Trophoblast cell (in vitro differentiated cells and primary cell): ENCODE measurements at regions not wholly inside any gene's neighbourhood (a gene's known extent, or its start where the extent isn't known, plus 50 kb on each side); places are given as distances from the start of the nearest gene placed in this dataset.

Experiments used
- DNase-seq, 2 donors: peaks; one replicate each; pipeline ENCODE4 v3.0.0-alpha.2; 2016
- H2AFZ ChIP-seq: 2 replicates; pipeline ENCODE4 v1.6.1; 2013; ENCODE audit warnings: low read length, moderate library complexity, mild to moderate bottlenecking; ENCODE audit not compliant: insufficient read depth, poor library complexity
- H2AK5ac ChIP-seq: 2 replicates; pipeline ENCODE4 v1.6.1; 2013; ENCODE audit warnings: mild to moderate bottlenecking, low read length
- H2BK120ac ChIP-seq: 2 replicates; pipeline ENCODE4 v1.6.1; 2013; ENCODE audit warnings: low read length, mild to moderate bottlenecking, moderate library complexity; ENCODE audit not compliant: insufficient read depth, poor library complexity
- H2BK12ac ChIP-seq: 2 replicates; pipeline ENCODE4 v1.6.1; 2013; ENCODE audit warnings: mild to moderate bottlenecking, low read length, moderate library complexity
- H2BK5ac ChIP-seq: 2 replicates; pipeline ENCODE4 v1.6.1; 2013; ENCODE audit warnings: low read length, low read depth, moderate library complexity, mild to moderate bottlenecking; ENCODE audit not compliant: poor library complexity
- H3K14ac ChIP-seq: 2 replicates; pipeline ENCODE4 v1.6.1; 2013; ENCODE audit warnings: mild to moderate bottlenecking, low read length
- H3K18ac ChIP-seq: 2 replicates; pipeline ENCODE4 v1.6.1; 2013; ENCODE audit warnings: mild to moderate bottlenecking, low read length
- H3K23ac ChIP-seq: 2 replicates; pipeline ENCODE4 v1.6.1; 2013; ENCODE audit warnings: low read length
- H3K27ac ChIP-seq: 2 replicates; pipeline ENCODE4 v1.5.1; 2013; ENCODE audit warnings: low read depth, mild to moderate bottlenecking, inconsistent platforms, low read length, moderate library complexity
- H3K27me3 ChIP-seq: 2 replicates; pipeline ENCODE4 v1.6.1; 2013; ENCODE audit warnings: inconsistent platforms, mild to moderate bottlenecking, low read length, moderate library complexity; ENCODE audit not compliant: insufficient read depth
- H3K36me3 ChIP-seq, 2 experiments: 1 replicate in 1 of 2; 2 replicates in 1 of 2; pipeline ENCODE4 v1.6.1; 2013; ENCODE audit warnings: low read length in 2 of 2, mild to moderate bottlenecking in 2 of 2, moderate library complexity in 1 of 2; ENCODE audit not compliant: insufficient read depth in 2 of 2, control insufficient read depth in 1 of 2
- H3K4ac ChIP-seq: 2 replicates; pipeline ENCODE4 v1.6.1; 2013; ENCODE audit warnings: low read depth, mild to moderate bottlenecking, low read length, moderate library complexity
- H3K4me1 ChIP-seq, 2 experiments: 1 replicate in 1 of 2; 2 replicates in 1 of 2; pipeline ENCODE4 v1.6.1; 2013; ENCODE audit warnings: low read length in 2 of 2, mild to moderate bottlenecking in 2 of 2, moderate library complexity in 1 of 2; ENCODE audit not compliant: insufficient read depth in 2 of 2, control insufficient read depth in 1 of 2
- H3K4me2 ChIP-seq: 2 replicates; pipeline ENCODE4 v1.6.1; 2013; ENCODE audit warnings: inconsistent platforms, mild to moderate bottlenecking, low read length, moderate library complexity
- H3K4me3 ChIP-seq: 2 replicates; pipeline ENCODE4 v1.5.1; 2013; ENCODE audit warnings: mild to moderate bottlenecking, low read depth, low read length, inconsistent platforms
- H3K79me1 ChIP-seq: one replicate; pipeline ENCODE4 v1.6.1; 2013; ENCODE audit warnings: low read length
- H3K79me2 ChIP-seq: 2 replicates; pipeline ENCODE4 v1.6.1; 2013; ENCODE audit warnings: low read length, mild to moderate bottlenecking; ENCODE audit not compliant: control insufficient read depth, insufficient read depth, poor library complexity
- H3K9ac ChIP-seq: 2 replicates; pipeline ENCODE4 v1.6.1; 2013; ENCODE audit warnings: mild to moderate bottlenecking, low read length
- H3K9me3 ChIP-seq: 2 replicates; pipeline ENCODE4 v1.6.1; 2013; ENCODE audit warnings: low read depth, mild to moderate bottlenecking, control low read depth, inconsistent platforms, low read length; ENCODE audit not compliant: insufficient read depth
- H4K12ac ChIP-seq: 2 replicates; pipeline ENCODE4 v1.6.1; 2013; ENCODE audit warnings: low read depth, mild to moderate bottlenecking, low read length, moderate library complexity
- H4K8ac ChIP-seq: 2 replicates; pipeline ENCODE4 v1.6.1; 2013; ENCODE audit warnings: low read depth, mild to moderate bottlenecking, low read length, moderate library complexity
- H4K91ac ChIP-seq: one replicate; pipeline ENCODE4 v1.6.1; 2013; ENCODE audit warnings: low read depth, mild to moderate bottlenecking, low read length, moderate library complexity
- WGBS: extraction: QIAGEN DNeasy Blood & Tissue Kit; methylation state at CpG from one replicate; pipeline ENCODE4 v1.1.7; 2013; ENCODE audit warnings: missing lambda C conversion rate; ENCODE audit not compliant: insufficient read length, insufficient coverage; ENCODE audit errors: extremely low coverage; 5-methylcytosine and 5-hydroxymethylcytosine counted together

- Histone ChIP-seq H3K27me3 (no peaks in the 10 kb centered on the region), H3K9ac (no peak overlapping the region), H3K79me1 (no peaks in the 10 kb centered on the region), H2AK5ac (no peak overlapping the region), H3K36me3 (no peaks in the 10 kb centered on the region), H2BK120ac (no peak overlapping the region), H4K91ac (no peak overlapping the region), H3K18ac (no peak overlapping the region), H3K79me2 (no peaks in the 10 kb centered on the region), H2BK5ac (no peak overlapping the region), H3K4me2 (no peak overlapping the region), H2AFZ (no peak overlapping the region), H3K14ac (no peak overlapping the region), H3K27ac (no peak overlapping the region), H4K12ac (no peak overlapping the region), H3K4me3 (no peak overlapping the region), H3K4ac (no peak overlapping the region), H2BK12ac (no peak overlapping the region), H4K8ac (no peak overlapping the region), H3K9me3 (no peaks in the 10 kb centered on the region), H3K23ac (peak overlapping the region; percentile 44), H3K4me1 (no peaks in the 10 kb centered on the region)
- WGBS: no CpG with 5 or more reads among the region's 8 CpGs
- DNase-seq: peak; percentile 8 to 46
These were observed 113.5 kb upstream of the VRK1 start for GRCh38 chr14:96683562-96684289.

- Histone ChIP-seq H4K91ac (no peak overlapping the region), H2BK5ac (no peak overlapping the region), H3K4me2 (no peak overlapping the region), H3K18ac (no peak overlapping the region), H4K12ac (no peak overlapping the region), H2AK5ac (no peak overlapping the region), H3K36me3 (no peaks in the 10 kb centered on the region), H3K14ac (no peak overlapping the region), H3K9ac (no peak overlapping the region), H3K4ac (no peak overlapping the region), H4K8ac (no peak overlapping the region), H3K4me1 (no peaks in the 10 kb centered on the region), H2BK12ac (no peak overlapping the region), H3K27ac (no peak overlapping the region), H3K23ac (no peak overlapping the region), H3K4me3 (no peak overlapping the region), H2AFZ (no peak overlapping the region), H3K9me3 (no peaks in the 10 kb centered on the region), H3K79me1 (no peaks in the 10 kb centered on the region), H3K27me3 (no peaks in the 10 kb centered on the region), H2BK120ac (no peak overlapping the region), H3K79me2 (no peaks in the 10 kb centered on the region)
- no CpG with 5 or more reads among the region's 3 CpGs for WGBS
- no peak for DNase-seq
These were observed 111.1 kb upstream of the VRK1 start for GRCh38 chr14:96686126-96686525.

- Histone ChIP-seq H3K9me3 (no peaks in the 10 kb centered on the region), H3K23ac (no peak overlapping the region)
These were observed 108.6 kb upstream of the VRK1 start for GRCh38 chr14:96688629-96689028.

GRCh38 chr14:96690713-96691383 lies 106.3 kb upstream of the VRK1 start:
- no peaks in the 10 kb centered on the region for H3K79me1 ChIP-seq
- no peak overlapping the region for H4K8ac ChIP-seq
- no peaks in the 10 kb centered on the region for H3K27me3 ChIP-seq
- H2BK120ac ChIP-seq: no peak overlapping the region
- H3K23ac ChIP-seq: no peak overlapping the region
- peaks cover 0 to 3% of the 10 kb centered on the region in 2 experiments for H3K4me1 ChIP-seq
- no peak overlapping the region for H3K4me3 ChIP-seq
- H3K18ac ChIP-seq: no peak overlapping the region
- no peak overlapping the region for H2BK5ac ChIP-seq
- H2AFZ ChIP-seq: no peak overlapping the region
- no peak overlapping the region for H3K4ac ChIP-seq
- H3K14ac ChIP-seq: no peak overlapping the region
- WGBS: no CpG with 5 or more reads among the region's 4 CpGs
- H3K9me3 ChIP-seq: no peaks in the 10 kb centered on the region
- H3K9ac ChIP-seq: no peak overlapping the region
- H2BK12ac ChIP-seq: no peak overlapping the region
- H3K79me2 ChIP-seq: no peaks in the 10 kb centered on the region
- no peak overlapping the region for H4K12ac ChIP-seq
- no peak for DNase-seq
- no peak overlapping the region for H3K4me2 ChIP-seq
- no peak overlapping the region for H3K27ac ChIP-seq
- no peak overlapping the region for H4K91ac ChIP-seq
- H3K36me3 ChIP-seq: no peaks in the 10 kb centered on the region
- no peak overlapping the region for H2AK5ac ChIP-seq

More at GRCh38 chr14:96688629-96689028, 108.6 kb upstream of the VRK1 start:
- no peak overlapping the region for H4K91ac ChIP-seq
- H3K27ac ChIP-seq: no peak overlapping the region
- H3K18ac ChIP-seq: no peak overlapping the region
- H2BK120ac ChIP-seq: no peak overlapping the region
- WGBS: no CpG with 5 or more reads among the region's 1 CpG
- H4K12ac ChIP-seq: no peak overlapping the region
- H3K4me3 ChIP-seq: no peak overlapping the region
- H2AFZ ChIP-seq: no peak overlapping the region
- peak in 1 of 2 donors; percentile 8 for DNase-seq
- H2AK5ac ChIP-seq: no peak overlapping the region
- H3K27me3 ChIP-seq: no peaks in the 10 kb centered on the region
- H3K4me2 ChIP-seq: no peak overlapping the region
- H3K79me1 ChIP-seq: no peaks in the 10 kb centered on the region
- H3K79me2 ChIP-seq: no peaks in the 10 kb centered on the region
- H2BK12ac ChIP-seq: no peak overlapping the region
- no peaks in the 10 kb centered on the region for H3K36me3 ChIP-seq
- no peak overlapping the region for H3K9ac ChIP-seq
- H2BK5ac ChIP-seq: no peak overlapping the region
- H4K8ac ChIP-seq: no peak overlapping the region
- H3K4me1 ChIP-seq: peaks cover 0 to 3% of the 10 kb centered on the region in 2 experiments
- no peak overlapping the region for H3K4ac ChIP-seq
- H3K14ac ChIP-seq: no peak overlapping the region
